ENCODE measurements at regions not wholly inside any gene's neighbourhood (a gene's known extent, or its start where the extent isn't known, plus 50 kb on each side); places are given as distances from the start of the nearest gene placed in this dataset.

DNA sequence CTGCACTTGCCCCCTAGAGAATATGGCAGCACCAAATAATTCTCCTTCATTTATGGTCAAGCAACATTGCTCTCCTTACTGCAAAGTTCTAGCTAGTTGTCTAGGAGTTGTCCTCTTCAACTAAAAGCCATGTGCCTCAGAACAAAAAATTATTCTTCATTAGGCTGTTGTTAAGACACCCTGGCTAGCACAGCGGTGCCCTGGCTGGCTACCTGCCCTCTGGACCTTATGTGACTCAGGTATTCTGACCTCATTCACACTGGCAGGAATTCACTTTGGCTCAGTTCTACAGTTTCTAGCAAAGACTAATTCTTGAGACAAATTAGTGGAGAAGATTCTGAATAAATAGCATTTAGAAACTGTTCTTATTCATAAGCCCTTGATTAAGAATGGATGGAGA is 224.4 kb upstream of the KRR1 start:
- Histone ChIP-seq H3K27ac (ENCODE audit: low read depth in 2 of 2, low read length in 1 of 2) (no peak overlapping the region), H3K4me2 (no peak overlapping the region), H3K9me2 (no peaks in the 10 kb centered on the region), H3K9ac (no peak overlapping the region), H3K4me3 (ENCODE audit: low read depth in 2 of 2, low read length in 1 of 2) (no peak overlapping the region), H3K79me2 (ENCODE audit: insufficient read depth) (no peaks in the 10 kb centered on the region), H2AFZ (ENCODE audit: low read depth) (no peak overlapping the region), H3K36me3 (replicated peaks in 1 of 2; ENCODE audit: control insufficient read depth in 1 of 2, insufficient read depth in 2 of 2, low read length in 1 of 2) (no peaks in the 10 kb centered on the region), H3K9me3 (no peaks in the 10 kb centered on the region), H3F3A (replicated peaks; ENCODE audit: insufficient read depth) (no peaks in the 10 kb centered on the region), H3K27me3 (ENCODE audit: insufficient read depth) (no peaks in the 10 kb centered on the region), H4K20me1 (ENCODE audit: insufficient read depth) (no peaks in the 10 kb centered on the region), H3K4me1 (ENCODE audit: control insufficient read depth in 1 of 2, insufficient read depth in 2 of 2, low read depth in 1 of 2, low read length in 1 of 2) (no peaks in the 10 kb centered on the region)
- WGBS (ENCODE audit: low lambda C conversion rate): 90% methylated on average over 1 of the region's 1 CpG
- ChIA-PET CTCF (no interaction called here), POLR2A (no interaction called here)
- no peak for DNase-seq
- no peak for TF ChIP-seq FOSL2 (IDR thresholded peaks at IDR 0.05; ENCODE audit: borderline replicate concordance, low read depth)
- no peak for TF ChIP-seq FOXM1 (IDR thresholded peaks at IDR 0.05; ENCODE audit: low read depth)
- TF ChIP-seq, protein P1, sequence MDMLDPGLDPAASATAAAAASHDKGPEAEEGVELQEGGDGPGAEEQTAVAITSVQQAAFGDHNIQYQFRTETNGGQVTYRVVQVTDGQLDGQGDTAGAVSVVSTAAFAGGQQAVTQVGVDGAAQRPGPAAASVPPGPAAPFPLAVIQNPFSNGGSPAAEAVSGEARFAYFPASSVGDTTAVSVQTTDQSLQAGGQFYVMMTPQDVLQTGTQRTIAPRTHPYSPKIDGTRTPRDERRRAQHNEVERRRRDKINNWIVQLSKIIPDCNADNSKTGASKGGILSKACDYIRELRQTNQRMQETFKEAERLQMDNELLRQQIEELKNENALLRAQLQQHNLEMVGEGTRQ (IDR thresholded peaks at IDR 0.05; ENCODE audit: borderline replicate concordance, low read depth, low read length): no peak
- no peak for TF ChIP-seq NRF1 (IDR thresholded peaks at IDR 0.05; ENCODE audit: low read depth, low read length)
- TF ChIP-seq IRF3 (IDR thresholded peaks at IDR 0.05; ENCODE audit: low read depth, low read length): no peak
- no peak for TF ChIP-seq MEF2A (IDR thresholded peaks at IDR 0.05; ENCODE audit: borderline replicate concordance, low read depth)
- TF ChIP-seq EP300 (IDR thresholded peaks at IDR 0.05; ENCODE audit: borderline replicate concordance in 1 of 2, low read depth in 1 of 2, low read length in 1 of 2): no peak
- TF ChIP-seq YY1 (IDR thresholded peaks at IDR 0.05; ENCODE audit: low read depth): no peak
- TF ChIP-seq CTCF (IDR thresholded peaks at IDR 0.05): no peak
- no peak for TF ChIP-seq NFIC (IDR thresholded peaks at IDR 0.05; ENCODE audit: borderline replicate concordance)
- no peak for TF ChIP-seq USF1 (IDR thresholded peaks at IDR 0.05; ENCODE audit: borderline replicate concordance, low read depth)

DNA sequence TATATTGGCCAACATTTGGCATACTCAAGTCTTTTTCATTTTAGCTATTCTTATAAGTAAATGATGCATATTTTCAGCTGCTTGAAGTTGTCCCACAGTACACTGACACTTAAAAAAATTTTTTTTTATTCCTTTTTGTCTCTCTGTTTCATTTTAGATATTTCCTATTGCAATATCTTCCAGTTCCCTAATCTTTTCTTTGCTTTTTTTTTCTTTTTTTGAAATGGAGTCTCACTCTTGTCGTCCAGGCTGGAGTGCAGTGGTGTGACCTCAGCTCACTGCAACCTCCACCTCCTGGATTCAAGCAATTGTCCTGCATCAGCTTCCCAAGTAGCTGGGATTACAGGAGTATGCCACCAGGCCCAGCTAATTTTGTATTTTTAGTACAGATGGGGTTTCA is 217.4 kb upstream of the KRR1 start:
- no peaks in the 10 kb centered on the region for H3K9me2 ChIP-seq
- no peak overlapping the region for H3K4me2 ChIP-seq
- WGBS (ENCODE audit: low lambda C conversion rate): 52% methylated on average over 1 of the region's 1 CpG
- no peak overlapping the region for H2AFZ ChIP-seq (ENCODE audit: low read depth)
- H3K4me3 ChIP-seq (ENCODE audit: low read depth in 2 of 2, low read length in 1 of 2): no peak overlapping the region
- DNase-seq: no peak
- H3K4me1 ChIP-seq (ENCODE audit: control insufficient read depth in 1 of 2, insufficient read depth in 2 of 2, low read depth in 1 of 2, low read length in 1 of 2): peaks cover 7 to 20% of the 10 kb centered on the region in 2 experiments; a peak in 3 of 4 replicates
- H3K36me3 ChIP-seq (replicated peaks in 1 of 2; ENCODE audit: control insufficient read depth in 1 of 2, insufficient read depth in 2 of 2, low read length in 1 of 2): no peaks in the 10 kb centered on the region
- peaks cover 12% of the 10 kb centered on the region for H3F3A ChIP-seq (replicated peaks; ENCODE audit: insufficient read depth)
- ChIA-PET CTCF (no interaction called here), POLR2A (no interaction called here)
- no peak overlapping the region for H3K27ac ChIP-seq (ENCODE audit: low read depth in 2 of 2, low read length in 1 of 2)
- H3K9me3 ChIP-seq: no peaks in the 10 kb centered on the region
- no peaks in the 10 kb centered on the region for H3K27me3 ChIP-seq (ENCODE audit: insufficient read depth)
- H4K20me1 ChIP-seq (ENCODE audit: insufficient read depth): no peaks in the 10 kb centered on the region
- H3K9ac ChIP-seq: no peak overlapping the region
- TF ChIP-seq EP300 (IDR thresholded peaks at IDR 0.05; ENCODE audit: borderline replicate concordance in 1 of 2, low read depth in 1 of 2, low read length in 1 of 2): no peak
- TF ChIP-seq, protein P2, sequence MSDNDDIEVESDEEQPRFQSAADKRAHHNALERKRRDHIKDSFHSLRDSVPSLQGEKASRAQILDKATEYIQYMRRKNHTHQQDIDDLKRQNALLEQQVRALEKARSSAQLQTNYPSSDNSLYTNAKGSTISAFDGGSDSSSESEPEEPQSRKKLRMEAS (IDR thresholded peaks at IDR 0.05; ENCODE audit: low read depth): no peak
- no peak for TF ChIP-seq SMC3 (IDR thresholded peaks at IDR 0.05; ENCODE audit: low read depth, low read length)
- no peak for TF ChIP-seq NRF1 (IDR thresholded peaks at IDR 0.05; ENCODE audit: low read depth, low read length)
- no peaks in the 10 kb centered on the region for H3K79me2 ChIP-seq (ENCODE audit: insufficient read depth)
